ENCODE measurements at regions not wholly inside any gene's neighbourhood (a gene's known extent, or its start where the extent isn't known, plus 50 kb on each side); places are given as distances from the start of the nearest gene placed in this dataset.
"Not testable (repeated sequence)": the region's sequence is repeated elsewhere in the genome, so short reads cannot be mapped to it uniquely, and the experiment has no call there.

GRCh38 chr4:43672265-43672885 is 776.2 kb downstream of the KCTD8 start:
- not testable (repeated sequence) for DNase-seq

GRCh38 chr4:43680421-43680820 is 768.2 kb downstream of the KCTD8 start:
- DNase-seq, result no peak

DNA sequence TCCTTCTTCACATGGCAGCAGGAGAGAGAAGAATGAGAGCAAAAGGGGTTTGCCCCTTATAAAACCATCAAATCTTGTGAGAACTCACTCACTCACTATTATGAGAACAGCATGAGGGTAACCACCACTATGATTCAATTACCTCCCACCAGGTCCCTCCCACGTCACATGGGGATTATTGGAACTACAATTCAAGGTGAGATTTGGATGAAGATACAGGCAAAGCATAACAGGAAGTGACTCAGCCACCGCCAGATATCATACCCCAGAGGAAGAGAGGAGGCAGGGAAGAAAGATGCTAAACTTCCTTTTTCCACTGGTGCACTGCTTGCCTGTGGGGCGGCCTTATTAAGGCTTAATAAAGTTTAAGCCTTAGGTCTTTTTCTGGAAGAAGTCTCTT is 766.1 kb downstream of the KCTD8 start:
- DNase-seq, result no peak

GRCh38 chr4:43690116-43690515 is 758.5 kb downstream of the KCTD8 start:
- no peak for DNase-seq

DNA sequence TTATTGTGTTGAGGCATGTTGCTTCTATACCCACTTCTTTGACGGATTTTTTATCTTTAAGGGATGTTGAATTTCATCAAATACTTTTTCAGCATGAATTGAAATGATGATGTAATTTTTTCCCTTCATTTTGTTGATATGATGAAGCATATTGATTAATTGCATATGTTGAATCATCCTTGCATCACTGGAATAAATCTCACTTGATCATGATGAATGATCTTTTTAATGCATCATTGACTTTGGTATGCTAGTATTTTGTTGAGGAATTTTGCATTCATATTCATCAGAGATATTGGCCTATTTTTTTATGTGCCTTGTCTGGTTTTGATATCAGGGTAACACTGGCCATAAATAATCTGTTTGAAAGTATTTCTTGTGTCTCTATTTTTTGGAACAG is 754.7 kb downstream of the KCTD8 start:
- DNase-seq, result no peak

DNA sequence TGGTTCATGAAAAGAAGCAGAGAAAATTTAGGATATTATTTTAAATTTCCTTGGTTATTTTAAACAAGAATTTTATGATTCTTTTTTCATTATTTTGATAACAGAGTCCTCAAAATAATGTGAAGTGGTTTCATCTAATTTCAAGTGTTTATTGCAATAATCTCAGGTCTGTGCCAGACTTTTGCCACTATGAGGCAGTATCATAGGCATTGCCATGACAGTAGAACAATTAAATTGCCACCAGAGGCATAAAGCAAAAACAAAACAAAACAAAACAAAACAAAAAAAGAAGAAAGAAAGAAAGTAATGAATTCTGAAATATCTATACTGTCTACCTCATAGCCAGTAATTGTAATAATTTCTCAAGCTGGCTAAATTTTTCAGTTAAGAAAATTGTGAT is 739.2 kb downstream of the KCTD8 start:
- DNase-seq, result no peak

- peak; percentile 2 to 36 for DNase-seq
These were observed 731.8 kb downstream of the KCTD8 start for GRCh38 chr4:43716721-43717395.

- DNase-seq, result no peak
These were observed 730.2 kb downstream of the KCTD8 start for GRCh38 chr4:43718369-43718768.

DNA sequence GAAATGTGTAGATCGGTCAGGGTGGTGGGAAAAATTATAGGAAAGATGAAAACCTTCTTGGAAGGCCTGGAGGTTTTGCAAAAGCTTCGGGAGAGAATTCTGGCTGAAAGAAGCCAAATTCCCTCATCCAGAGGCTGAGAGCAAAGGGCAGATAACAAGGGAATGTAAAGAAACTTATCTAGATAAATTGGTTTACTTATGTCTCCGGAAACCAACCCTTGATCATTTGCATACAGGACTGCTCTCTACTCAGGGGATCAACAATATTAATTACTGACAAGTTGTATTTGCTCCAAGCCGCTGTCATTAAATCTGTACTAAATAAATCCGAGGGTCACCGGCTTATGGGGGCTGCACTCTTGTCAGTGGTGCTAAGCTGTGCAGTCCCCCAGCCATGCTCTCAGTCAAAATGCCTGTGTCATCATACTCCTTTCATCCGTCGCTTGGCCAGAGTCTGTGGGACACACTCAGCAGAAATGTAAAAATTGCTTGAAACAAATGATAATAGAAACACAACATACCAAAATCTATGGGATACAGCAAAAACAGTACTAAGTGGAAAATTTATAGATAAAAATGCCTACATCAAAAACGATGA is 715.7 kb downstream of the KCTD8 start:
- DNase-seq, result no peak

- DNase-seq, result no peak
These were observed 706.5 kb downstream of the KCTD8 start for GRCh38 chr4:43742083-43742482.

GRCh38 chr4:43754566-43754965 is 694.0 kb downstream of the KCTD8 start:
- no peak for DNase-seq

GRCh38 chr4:43757147-43757546 is 691.5 kb downstream of the KCTD8 start:
- no peak for DNase-seq

DNA sequence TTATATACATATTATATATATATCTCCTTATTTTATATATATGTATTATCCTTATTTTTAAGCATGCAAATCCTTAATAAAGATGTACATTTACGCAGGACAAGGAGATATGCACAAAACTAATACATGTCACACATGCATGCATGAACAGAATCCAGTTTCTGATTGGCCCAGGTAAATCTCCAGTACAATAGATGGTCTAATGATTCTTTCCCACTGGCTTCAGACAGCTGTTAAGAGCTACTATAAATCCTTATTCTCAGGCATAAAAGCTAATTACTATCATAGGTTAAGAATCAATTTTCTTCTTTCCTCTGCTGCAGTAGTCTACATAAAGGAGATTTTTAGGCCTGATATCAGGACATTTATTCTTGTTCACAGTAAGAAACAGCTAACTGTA is 689.8 kb downstream of the KCTD8 start:
- DNase-seq, result no peak

DNA sequence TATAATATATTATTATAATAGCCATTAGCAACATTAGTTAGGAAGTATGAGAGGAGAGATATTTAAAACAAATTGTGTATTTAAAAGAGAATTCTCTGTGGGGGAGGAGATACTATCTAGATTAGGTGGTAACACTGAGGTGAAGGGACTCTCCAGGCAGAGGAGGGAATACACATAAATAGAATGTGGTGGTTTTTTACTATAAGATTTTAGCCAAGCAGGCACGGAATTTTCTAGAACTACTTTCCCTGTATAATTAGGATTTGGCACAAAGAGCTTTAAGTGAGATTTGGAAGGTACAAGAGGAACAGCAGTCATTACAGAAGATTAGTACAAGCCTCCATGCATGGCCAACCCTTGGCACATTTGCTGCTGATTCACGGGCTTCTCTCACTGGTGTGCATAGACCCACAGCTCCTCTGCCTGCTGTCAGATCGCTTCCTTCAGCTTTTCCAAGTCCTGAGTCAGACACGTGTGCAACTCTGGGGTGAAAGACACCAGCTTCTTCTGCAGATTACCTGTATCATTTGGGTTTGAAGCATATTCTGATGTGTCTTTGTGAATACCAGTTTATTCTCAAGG is 685.5 kb downstream of the KCTD8 start:
- no peak for DNase-seq

DNA sequence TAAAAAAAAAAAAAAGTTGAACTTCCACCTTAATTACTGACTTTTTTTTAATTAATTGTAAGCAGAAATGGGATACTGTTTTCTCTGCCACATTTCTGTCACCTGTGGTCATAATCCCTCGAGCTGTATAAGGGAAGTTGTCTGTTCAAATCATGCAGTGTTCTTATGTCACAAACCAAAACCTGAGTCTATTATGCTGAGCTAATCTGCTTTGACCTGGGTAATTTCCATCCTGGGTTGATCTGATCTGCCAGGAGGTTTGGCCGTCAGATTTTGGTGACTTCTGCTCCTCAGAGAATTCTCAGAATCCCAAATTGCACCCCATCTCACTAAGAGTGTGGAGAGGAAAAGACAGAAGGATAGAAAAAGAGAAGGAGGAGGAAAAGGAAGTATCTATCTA is 683.1 kb downstream of the KCTD8 start:
- no peak for DNase-seq

GRCh38 chr4:43766648-43767047 is 682.0 kb downstream of the KCTD8 start:
- no peak for DNase-seq

GRCh38 chr4:43776371-43776770 is 672.2 kb downstream of the KCTD8 start:
- DNase-seq, result peak; percentile 16 to 45

DNA sequence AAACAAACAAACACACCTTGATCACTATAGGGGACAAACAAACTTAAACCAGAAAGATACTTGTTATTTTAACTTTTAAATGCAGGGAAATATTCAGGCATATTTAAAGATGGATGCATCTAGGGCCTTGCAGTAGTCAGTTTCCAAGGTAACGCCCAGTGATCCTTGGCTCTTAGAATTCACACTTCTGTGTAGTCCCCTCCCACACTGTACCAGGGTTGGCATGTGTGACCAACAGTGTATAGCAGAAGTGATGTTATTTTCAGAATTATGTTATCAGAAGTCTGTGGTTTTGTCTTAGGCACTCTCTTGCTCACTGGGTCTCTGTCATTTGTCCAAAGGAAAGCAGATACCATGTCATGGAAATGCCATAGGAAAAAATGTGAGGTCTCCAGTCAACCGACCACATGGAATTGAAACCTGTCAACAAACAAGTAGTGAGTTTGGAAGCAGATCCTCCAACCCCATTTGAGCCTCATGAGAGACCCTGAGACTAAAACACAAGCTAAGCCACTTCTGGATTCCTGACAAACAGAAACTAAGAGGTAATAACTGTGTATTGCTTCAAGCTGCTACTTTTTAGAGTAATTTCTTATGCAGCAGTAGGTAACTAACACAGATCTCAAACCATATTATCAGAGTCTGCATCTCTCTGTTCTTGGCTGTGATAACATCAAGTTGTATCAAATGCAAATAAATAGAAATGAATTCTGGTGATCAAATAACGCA is 670.3 kb downstream of the KCTD8 start:
- DNase-seq, result no peak

- no peak for DNase-seq
These were observed 667.5 kb downstream of the KCTD8 start for GRCh38 chr4:43781125-43781524.

GRCh38 chr4:43782391-43782790 is 666.2 kb downstream of the KCTD8 start:
- no peak for DNase-seq

GRCh38 chr4:43816116-43816515 is 632.5 kb downstream of the KCTD8 start:
- DNase-seq, result no peak

GRCh38 chr4:43822621-43823020 is 626.0 kb downstream of the KCTD8 start:
- DNase-seq, result no peak

- DNase-seq, result no peak
These were observed 612.7 kb downstream of the KCTD8 start for GRCh38 chr4:43835869-43836268.

- DNase-seq, result no peak
These were observed 611.4 kb downstream of the KCTD8 start for GRCh38 chr4:43837171-43837570.
